ENCODE measurements at regions not wholly inside any gene's neighbourhood (a gene's known extent, or its start where the extent isn't known, plus 50 kb on each side); places are given as distances from the start of the nearest gene placed in this dataset.

GRCh38 chr6:2414885-2415547, 169.6 kb upstream of the GMDS start:
- no peak for DNase-seq

DNA sequence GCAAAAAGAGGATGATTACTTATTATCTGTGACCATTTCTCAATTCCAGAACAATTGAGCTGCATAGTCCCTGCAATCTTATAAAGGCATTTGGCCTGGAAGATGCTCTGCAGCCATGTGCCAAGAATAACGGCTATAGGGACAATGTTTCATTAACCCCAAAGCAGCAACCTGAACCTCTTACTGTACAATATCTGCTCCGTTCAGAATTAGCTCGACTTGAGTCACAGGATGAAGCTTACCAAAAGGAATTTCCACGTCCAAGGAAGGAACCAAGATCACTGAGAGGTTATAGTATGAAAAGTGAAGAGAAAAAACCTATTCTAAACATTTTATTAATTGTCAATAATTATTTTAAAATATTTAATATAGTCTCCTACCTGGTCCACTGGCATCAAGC, 167.3 kb upstream of the GMDS start:
- no peak for DNase-seq

DNA sequence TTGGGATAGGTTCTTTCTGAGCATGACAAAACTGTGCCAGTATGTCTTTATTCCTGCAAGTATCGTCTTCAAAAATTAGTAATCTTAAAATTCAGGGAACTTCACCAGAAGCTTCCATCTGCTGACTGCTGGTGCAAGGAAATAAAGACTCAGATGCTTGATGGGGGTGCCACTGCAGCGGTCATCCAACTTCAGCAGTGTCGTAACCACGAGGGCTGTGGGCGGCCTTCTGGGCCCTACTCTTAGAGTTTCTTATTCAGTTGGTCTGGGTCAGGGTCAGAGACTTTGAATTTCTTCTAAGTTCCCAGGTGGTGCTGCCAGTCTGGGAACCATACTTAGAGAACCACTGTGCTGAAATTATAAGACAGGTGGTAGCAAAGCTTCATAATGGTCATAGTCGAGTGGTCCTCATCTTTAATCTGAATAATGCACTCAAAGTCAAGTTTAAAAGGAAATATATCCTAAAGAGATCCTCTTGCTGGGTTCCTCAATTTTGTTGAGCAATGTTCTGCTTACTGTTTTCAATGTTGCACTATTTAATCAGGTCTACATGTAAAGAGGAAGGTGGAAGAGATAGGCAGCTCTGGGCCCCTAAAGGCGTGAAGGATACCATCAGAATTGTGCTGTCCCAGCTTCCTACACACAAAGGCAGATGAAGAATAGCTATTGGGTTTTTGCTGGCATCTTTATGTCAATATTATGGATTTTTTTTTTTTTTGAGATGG, 165.4 kb upstream of the GMDS start:
- DNase-seq = no peak

- no peak for DNase-seq
These were observed 162.1 kb upstream of the GMDS start for GRCh38 chr6:2407525-2407924.

DNA sequence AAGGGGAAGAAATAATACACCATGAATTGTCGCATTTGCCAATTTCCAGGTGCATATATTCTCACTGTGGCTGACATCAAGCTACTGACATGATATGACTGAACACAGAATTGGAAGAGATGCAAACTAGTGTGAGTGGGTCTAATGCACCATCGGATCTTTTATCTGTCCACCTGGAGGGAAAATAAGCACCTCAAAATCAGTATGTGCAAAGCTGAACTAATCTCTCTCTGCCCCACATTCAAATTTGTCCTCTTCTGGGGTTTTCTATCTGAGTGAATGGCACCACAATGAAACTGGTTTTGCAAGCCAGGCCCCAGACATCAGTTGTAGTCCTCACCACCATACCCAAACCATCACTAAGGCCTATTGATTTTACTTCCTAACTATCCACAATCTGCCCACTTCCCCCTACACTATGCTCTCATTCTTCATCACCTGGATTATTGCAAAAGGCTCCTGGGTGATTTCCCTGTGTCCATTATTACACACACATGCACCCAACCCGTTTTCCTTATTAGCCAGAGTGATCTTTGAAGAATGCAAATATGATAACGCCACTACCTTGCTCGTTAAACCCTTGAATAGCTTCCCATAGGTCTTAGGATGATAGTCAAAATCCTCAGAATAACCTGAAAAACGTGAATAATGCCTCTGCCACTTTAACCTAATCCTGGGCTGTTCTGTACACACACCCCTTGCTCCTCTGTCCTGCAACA, 159.0 kb upstream of the GMDS start:
- DNase-seq = no peak

GRCh38 chr6:2403546-2403945, 158.1 kb upstream of the GMDS start:
- no peak for DNase-seq

DNA sequence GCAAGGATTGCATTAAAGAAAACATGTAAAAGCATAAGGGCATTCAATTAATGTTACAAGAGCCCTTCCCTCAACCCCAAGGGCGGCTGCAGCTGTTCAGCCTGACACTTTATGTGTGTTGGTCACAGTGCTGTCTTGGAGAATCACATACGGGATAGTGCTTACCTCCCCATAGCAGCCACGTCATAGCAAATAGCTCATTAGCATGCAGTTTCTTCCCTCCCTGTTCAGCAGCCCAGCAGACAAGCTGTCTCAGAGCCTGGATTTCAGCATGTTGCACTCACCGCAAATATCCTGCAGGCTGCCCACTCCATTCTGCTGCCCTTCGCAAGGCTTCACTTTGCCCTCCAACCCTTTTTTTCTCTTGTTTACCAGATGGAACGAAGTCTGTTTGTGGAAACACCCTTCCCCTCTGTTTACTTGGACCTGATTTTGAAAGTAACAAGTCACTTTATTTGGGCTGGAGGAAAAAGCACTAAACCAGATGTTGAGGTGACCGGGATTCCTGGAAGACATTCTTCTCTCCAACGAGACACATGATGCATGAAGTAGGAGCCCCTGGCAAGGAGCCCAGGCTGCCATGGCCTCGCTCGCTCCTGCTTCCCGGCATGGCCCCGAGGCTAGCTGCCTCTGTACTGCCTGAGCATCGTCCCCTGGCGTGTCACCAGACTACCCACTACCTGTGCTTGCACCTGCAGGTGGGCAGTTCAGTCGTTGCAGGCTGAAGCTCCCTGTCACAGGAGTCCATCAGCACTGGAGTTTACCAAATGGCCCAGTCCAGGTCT, 151.6 kb upstream of the GMDS start:
- DNase-seq = no peak

DNA sequence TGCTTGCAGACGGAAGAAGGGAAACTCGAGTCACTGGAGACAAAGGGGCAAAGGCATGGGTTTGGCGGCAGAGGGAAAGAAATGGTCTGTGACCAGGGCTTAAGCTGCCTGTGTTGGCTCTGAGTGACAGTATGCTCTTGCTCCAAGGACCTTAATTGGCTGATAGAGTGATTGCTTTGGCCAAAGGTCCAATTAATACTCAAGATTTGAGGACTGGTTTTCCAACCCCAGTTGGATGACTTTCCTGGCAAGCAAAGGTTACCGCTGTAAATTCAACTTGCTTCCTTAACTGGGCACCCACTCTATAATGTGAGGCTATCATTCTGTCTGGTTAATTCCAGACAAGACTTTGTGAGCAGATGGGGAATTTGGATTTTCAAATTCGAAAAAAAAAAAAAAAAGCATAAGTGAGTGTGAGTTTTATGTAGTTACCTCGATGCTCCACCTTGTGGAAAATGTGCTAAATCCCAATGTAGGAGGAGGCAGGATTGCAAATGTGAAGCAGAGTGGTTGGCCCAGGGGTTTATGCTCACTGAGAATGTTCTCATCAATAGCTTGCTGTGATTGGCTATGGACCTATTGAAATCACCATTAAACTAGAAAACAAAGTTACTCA, 150.7 kb upstream of the GMDS start:
- no peak for DNase-seq

DNA sequence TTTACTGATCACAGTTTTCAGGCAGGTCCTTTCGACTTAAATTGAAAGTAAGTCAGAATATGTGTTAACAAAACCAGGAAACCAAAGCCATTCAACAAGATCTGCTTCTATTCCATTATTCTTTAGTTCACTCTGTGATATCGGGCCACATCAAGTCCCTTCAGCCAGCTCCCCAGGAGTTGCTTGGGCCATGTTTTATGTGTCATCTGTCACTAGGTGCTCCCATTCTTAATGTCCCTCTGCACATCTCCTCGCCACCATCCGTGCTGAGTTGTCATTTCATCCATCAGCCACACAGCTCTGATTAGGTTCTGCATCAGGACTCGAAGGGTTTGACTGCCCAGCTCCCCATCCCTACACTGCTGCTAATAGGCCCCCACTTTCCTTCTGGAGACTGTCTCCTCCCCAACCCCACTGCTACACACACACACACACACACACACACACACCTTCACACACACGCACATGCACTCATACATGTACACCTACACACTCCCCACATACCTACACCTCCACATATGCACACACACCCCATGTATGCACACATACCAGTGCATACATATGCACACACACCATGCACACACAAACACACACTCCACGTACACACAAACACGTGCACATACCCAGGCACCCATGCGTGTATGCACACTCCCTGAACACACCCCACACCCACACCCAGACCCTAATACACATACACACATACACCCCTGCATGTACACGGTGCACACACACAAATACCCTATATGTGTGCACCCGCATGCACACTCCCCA, 143.3 kb upstream of the GMDS start:
- no peak for DNase-seq

GRCh38 chr6:2387445-2387844, 142.0 kb upstream of the GMDS start:
- no peak for DNase-seq

DNA sequence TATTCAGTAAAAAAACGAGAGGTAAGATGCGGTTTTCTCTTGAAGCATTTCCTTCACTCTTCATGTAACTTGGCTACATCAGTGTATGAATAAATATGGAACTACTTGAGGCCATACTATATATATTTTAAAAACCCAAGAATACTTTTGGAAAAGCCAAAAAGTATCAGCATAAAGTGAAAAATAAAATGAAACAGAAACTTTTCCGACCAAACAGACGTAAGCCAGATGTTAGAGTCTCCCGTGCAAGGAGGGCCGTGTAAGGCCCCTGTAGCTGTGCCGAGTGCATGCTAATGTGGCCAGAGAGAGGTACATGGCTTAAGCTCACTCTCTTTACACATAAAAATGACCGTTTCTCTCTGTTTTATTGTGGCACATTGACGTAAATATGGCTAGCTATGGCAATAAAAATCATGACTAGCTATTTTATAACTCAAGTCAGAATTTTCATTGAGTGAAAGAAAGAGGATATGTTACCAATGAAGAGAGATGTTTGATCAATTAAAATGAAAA, 140.1 kb upstream of the GMDS start:
- no peak for DNase-seq

DNA sequence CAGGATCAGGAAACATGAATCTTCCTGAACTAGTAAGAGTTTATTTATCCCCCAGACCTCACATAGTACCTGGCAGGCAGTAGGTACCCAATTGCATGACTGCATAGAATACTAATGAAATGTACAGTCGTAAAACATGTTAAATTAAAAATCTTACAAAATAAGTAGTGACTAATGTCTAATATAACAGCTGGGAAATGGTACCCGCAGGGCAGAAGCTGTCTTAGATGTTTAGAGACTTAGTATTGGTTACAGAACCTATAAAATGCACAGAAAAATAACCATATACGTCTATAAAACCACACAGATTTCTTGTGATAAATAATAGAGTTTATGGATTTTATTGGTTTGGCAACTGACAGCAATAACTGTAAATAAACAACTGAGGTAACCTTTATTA, 139.1 kb upstream of the GMDS start:
- DNase-seq = no peak

DNA sequence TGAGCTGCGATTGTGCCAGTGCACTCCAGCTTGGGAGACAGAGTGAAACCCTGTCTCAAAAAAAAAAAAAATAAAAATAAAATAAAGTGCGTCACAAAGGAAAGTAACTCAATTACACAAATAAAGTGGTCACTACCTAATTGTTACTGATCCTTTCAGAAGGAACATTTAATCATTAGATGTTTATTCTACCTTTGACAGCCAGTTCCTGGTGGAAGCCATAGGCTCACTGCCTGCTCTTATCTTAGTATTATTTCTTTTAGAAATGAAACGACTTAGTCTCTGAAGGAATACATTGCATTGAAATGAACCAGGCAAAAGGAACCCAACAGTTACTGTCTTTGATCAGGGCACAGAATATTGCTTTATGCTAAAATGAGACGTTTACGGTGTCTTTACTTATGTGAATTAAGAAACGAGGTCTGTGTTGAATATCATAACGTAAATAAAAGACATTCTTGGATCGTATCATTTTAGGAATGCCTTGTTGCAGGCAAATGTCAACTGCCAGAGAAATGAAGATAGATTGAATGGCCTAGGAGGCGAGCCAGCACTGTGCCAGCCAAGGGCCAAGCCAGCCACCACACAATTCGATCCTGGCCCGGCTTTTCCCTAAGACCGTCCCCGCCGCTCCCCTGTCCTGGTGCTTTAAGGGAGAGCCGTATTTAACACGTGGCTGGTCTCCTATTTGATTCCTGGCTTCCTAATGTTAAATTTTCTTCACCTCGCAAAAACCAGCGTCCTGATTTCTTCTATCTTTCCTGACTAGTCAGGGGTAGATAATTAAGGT, 136.7 kb upstream of the GMDS start:
- no peak for DNase-seq

DNA sequence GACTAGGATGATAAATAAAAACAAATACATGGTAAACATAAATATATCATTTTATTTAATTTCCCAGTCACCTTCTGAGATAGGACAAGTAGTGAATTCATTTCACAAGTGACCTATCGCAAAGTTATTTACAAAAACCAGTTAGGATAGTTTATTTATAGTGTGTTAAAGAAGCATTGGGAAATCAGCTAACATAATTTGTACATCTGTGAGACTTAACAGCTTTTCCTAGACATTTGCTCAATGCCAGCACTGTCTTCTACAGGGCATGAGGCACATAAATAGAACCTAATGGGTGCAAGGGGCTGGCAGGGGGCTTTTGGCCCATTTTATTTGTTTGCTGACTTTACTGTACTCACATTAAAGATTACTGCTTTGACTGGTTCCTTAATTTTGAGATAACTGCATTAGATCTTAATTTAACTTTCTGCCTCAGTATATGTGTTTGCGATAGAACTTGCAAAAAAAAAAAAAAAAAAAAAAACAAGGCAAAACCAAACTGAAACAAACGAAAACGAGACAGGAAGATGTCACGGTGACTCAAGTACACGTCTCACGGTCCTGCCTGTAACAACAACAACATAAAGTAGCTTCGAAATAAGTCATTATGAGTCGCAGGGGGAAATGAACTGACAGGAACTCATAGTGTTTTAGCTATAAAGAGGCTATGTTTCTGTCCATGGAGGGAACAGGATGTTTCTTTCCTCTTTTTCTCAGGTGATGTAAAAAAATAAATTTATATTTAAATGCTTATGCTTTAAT, 133.7 kb upstream of the GMDS start:
- DNase-seq = no peak

- DNase-seq = no peak
These were observed 132.7 kb upstream of the GMDS start for GRCh38 chr6:2378046-2378657.

DNA sequence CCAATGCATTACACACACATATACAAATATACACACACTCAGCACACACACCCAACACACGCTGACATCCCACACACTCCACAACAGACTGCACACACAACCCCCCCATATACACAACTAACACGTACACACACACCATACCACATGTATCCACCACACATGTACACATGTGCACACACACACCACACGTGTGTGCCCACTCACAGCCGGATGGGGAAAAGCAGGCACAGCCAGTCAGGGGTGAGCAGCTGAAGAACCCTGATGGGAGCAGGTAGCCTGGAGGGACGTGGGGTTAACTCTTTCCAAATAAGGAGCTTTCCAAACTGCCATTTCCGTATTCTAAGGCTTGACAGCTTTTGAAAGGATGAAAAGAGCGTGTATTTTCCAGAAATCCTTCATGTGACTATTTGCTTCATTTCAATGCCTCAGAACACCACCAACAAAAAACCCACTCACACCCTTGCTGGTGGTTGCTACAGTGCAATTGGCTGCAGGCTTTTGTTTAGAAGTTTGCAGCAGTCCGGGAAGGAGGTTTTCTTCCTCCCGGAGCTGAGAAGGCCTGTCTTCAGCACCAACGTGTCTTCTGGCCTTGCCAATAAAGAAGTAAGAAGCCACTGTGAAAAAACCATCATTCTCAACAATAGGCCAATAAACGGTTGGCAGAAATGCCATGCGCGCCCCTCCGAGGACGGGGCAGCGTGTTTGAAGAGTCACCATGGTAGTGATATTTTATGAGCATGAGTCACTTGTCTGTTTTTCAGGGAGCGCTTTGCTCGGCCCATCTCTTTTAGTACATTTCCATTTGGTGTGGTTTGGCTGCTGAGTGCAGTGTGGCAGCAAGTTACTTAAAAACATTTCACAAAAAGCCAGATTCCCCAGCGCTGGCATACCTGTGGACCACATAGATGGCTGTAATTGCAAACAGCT, 131.3 kb upstream of the GMDS start:
- DNase-seq = no peak

DNA sequence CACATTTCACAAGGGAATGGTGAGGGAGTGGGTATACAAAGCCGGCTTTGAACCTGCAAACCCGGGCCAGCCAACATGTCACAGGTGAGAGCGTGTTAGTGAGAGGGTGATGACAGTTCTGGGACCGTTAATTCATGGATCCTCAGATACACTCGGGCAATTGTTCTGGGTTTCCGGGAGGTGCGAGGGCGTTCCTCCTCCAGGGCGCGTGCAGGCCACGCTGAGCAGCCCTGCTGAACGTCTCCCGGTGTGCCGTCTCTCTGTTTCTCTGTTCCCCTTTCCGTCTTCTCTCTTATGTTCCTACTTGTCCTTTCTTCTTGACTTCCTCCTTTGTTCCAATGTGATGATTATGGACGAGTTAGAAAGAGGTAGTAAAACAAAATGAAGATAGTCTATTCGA, 130.0 kb upstream of the GMDS start:
- DNase-seq = no peak

DNA sequence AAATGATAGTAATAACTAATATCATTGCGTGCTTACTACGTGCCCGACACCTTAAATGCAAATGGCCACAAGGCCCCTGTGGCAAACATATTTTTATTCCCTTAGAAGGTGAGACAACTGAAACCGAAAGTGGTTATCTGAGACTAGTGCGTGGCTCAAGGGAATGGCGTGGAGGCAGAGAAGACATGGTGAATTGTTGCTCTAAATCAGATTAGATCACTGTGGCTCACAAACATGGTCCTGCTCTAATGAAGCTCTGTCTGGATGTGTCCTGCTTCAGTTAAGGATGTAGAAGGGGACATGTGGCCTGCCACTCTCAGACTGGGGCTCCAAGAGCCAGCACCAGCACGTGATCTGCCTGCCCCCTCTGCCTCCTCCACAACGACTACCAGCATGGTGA, 124.2 kb upstream of the GMDS start:
- DNase-seq = no peak

GRCh38 chr6:2363211-2363610, 117.8 kb upstream of the GMDS start:
- DNase-seq = no peak
